ENCODE measurements at regions not wholly inside any gene's neighbourhood (a gene's known extent, or its start where the extent isn't known, plus 50 kb on each side); places are given as distances from the start of the nearest gene placed in this dataset.
"Not testable (repeated sequence)": the region's sequence is repeated elsewhere in the genome, so short reads cannot be mapped to it uniquely, and the experiment has no call there.

DNA sequence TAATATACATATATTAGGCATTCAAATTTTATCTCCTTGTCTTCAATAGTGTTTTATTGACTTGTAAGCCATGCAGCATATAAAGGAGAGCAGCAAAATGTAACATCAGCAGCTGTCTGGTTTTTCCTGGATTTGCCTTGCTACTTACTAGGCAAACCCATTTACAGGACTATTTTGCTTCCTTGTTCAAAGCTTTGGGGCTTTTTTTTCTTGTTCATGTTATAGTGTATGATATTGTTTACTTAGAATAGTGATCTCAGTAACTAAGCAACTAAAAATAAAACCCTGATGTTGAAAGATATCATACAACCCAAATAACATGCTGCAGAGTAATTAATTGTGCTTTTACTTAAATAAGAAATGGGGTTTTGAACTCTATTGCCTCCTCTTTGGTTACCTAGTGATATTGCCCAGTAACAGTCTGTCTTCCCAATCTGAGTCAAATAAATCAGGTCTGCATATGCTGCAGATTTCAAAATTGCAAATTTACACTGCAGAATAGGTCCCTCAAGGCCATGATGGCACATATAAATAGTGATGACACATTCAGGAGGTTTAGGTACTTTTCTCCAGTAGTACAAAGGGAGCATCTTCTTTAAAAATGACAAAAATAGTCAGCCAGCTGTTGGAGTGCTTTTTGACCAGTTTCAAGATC lies 578.1 kb upstream of the NECTIN3 start:
- no peak for FAIRE-seq

DNA sequence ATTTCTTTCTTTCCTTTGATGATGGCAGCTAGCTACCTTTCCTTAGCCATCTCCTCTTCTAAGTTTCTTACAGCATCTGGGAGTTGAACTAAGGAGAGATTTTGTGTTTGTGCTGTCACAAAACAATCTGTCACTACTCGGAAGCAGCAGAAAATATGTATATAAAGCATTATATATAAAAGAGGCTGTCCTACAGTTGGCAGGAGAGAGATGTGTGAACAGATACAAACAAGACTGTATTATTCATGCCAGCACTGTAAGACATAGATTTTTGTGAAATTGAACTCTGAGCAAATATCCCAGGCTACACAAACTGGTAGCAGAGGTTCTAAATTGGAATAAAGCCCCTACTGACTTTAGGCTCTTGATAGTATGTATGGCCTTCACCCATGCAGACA lies 577.5 kb upstream of the NECTIN3 start:
- no peak for FAIRE-seq

DNA sequence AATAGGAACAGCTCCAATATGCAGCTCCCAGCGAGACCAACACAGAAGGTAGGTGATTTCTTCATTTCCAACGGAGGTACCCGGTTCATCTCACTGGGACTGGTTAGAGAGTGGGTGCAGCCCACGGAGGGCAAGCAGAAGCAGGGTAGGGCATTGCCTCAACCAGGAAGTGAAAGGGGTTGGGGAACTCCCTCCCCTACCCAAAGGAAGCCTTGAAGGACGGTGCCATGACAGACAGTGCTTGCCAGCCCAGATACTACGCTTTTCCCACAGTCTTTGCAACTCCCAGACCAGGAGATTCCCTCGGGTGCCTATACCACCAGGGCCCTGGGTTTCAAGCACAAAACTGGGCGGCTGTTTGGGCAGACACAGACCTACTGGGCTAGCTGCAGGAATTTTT lies 576.9 kb upstream of the NECTIN3 start:
- FAIRE-seq, result no peak

DNA sequence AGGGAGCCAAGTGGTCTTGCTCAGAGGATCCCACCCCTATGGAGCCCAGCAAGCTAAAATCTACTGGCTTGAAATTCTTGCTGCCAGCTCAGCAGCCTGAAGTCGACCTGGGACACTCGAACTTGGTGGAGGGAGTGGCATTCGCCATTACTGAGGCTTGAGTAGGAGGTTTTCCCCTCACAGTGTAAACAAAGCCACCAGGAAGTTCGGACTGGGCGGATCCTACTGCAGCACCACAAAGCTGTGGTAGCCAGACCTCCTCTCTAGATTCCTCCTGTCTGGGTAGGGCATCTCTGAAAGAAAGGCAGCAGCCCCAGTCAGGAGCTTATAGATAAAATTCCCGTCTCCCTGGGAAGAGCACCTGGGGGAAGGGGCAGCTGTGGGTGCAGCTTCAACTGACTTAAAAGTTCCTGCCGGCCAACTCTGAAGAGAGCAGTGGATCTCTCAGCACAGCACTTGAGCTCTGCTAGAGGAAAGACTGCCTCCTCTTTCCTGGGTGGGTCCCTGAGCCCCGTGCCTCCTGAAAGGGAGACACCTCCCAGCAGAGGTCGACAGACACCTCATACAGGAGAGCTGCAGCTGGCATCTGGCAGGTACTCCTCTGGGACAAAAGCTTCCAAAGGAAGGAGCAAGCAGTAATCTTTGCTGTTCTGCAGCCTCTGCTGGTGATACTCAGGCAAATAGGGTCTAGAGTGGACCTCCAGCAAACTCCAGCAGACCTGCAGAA lies 576.3 kb upstream of the NECTIN3 start:
- no peak for FAIRE-seq

DNA sequence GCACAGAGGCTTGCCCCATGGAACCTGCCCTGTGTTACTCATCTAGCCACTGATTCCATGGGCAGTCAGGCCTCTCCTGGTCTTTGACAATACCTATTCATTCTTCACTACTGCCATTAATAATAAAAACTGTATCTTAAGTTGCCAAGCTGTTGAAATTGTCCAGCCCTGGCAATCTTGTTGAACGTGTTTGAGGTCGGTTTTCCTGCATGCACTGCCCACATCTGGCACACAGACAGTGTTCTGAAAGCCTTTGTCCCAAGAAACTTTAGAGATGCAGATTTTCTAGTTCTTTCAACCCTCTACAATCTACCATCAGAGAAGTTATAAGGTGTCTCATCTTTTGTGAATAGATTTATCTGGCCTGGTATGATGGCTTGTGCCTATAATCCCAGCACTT lies 567.2 kb upstream of the NECTIN3 start:
- FAIRE-seq, result no peak

DNA sequence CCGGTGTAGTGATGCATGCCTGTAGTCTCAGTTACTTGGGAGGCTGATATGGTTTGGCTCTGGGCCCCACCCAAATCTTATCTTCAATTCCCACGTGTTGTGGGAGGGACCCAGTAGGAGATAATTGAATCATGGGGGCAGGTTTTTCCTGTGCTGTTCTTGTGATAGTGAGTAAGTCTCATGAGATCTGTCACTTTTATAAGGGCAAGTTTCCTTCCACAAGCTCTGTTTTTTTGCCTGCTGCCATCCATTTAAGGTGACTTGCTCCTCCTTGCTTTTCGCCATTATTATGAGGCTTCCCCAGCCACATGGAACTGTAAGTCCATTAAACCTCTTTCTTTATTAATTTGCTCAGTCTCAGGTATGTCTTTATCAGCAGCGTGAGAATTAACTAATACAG lies 566.7 kb upstream of the NECTIN3 start:
- no peak for FAIRE-seq

DNA sequence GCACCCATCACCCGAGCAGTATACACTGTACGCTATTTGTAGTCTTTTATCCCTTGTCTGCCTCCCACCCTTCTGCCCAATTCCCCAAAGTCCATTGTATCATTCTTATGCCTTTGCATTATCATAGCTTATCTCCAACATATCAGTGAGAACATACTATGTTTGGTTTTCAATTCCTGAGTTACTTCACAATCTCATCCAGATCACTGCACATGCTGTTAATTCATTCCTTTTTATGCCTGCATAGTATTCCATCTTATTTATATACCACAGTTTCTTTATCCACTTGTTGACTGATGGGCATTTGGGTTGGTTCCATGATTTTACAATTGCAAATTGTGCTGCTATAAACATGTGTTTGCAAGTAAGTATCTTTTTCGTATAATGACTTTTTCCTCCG lies 564.7 kb upstream of the NECTIN3 start:
- FAIRE-seq, result no peak

DNA sequence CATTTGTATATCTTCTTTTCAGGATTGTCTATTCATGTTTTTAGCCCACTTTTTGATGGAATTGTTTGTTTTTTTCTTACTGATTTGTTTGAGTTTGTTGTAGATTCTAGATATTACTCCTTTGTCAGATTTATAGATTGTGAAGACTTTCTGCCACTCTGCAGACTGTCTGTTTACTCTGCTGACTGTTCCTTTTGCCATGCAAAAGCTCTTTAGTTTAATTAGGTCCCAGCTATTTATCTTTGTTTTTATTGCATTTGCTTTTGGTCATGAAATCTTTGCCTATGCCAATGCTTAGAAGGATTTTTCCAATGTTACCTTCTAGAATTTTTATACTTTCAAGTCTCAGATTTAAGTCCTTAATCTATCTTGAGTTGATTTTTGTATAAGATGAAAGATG lies 564.0 kb upstream of the NECTIN3 start:
- not testable (repeated sequence) for FAIRE-seq

DNA sequence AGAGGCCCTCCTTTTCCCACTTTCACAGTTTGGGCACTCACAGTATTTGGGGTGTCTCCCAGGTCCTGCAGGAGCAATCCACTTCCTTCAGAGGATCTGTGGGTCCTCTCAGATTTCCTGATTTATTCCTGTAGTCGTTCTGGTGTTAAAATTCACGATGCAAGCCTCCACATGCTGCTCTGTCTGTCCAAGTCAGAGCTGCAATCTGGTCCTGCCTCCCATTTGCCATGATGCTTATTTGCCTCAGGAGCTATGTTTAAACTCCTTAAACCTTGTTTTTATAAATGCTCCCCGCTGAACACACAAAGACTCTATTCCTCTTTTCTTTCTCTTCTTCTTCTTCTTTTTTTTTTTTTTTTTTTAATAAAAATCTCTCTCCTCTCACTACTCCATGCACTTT lies 558.7 kb upstream of the NECTIN3 start:
- FAIRE-seq, result no peak

DNA sequence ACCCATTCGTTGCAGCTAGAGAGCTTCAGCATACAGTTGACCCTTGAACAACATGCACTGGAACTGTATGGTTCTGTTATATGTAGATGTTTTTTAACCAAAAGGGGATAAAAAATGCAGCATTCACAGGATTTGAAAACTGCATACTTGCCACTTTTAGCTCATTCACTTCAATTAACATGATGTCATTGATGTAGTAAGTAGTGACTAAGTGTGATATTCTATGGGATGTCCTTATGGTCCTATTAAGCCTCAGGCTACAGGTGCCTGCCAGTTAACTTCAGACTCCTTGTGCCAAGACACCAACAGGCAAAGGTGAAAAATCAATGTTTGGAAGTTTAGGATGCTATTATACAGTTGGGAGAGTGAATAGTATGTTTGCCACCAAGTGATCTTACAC lies 553.6 kb upstream of the NECTIN3 start:
- no peak for FAIRE-seq

DNA sequence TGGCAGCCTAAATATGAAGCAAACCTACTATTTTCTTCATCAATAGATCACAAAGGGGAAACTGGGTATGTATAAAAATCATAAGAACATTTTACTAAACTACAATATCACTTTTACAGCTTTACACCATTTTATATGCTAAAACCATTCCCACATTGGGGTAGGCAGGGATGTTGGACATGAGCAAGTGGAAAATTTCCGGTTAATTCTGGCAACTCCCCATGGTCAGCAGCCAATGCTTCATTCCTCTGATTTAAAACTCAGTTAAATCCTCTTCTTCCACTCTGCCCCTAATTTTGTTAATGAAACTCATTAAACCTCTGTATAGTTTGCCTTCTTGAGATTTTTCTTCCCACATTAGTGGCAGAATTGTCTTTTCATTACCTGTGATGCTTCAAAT lies 552.5 kb upstream of the NECTIN3 start:
- no peak for FAIRE-seq

DNA sequence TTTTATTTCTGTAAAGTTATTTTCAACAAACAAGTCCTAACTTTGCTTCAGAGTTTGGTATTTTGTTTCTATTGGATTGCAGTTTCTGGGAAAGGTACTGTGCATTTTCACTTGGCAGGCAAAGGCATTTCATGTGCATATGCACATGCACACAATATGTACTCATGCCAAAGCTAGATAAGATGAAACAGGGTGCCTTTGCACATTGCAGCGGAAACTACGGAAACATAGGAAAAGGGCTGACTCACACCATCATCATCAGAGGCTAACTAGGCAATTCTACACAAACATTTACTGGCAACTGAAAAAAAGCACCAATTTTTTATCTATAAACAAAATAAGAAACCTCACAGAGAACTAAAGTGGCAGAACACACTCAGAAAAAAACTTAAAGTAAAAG lies 550.6 kb upstream of the NECTIN3 start:
- no peak for FAIRE-seq

DNA sequence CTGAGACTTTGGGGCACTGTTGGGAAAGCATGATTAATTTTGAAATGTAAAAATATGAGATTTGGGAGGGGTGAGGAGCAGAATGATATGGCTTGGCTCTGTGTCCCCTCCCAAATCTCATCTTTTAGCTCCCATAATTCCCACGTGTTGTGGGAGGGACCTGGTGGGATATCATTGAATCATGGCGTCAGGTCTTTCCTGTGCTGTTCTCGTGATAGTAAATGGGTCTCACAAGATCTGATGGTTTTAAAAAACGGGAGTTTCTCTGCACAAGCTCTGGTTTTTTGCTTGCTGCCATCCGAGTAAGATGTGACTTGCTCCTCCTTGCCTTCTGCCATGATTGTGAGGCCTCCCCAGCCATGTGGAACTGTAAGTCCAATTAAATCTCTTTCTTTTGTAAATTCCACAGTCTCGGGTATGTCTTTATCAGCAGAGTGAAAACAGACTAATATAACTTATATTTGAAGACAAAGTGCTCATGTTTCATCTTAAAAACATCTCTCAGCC lies 546.0 kb upstream of the NECTIN3 start:
- FAIRE-seq, result not testable (repeated sequence)

DNA sequence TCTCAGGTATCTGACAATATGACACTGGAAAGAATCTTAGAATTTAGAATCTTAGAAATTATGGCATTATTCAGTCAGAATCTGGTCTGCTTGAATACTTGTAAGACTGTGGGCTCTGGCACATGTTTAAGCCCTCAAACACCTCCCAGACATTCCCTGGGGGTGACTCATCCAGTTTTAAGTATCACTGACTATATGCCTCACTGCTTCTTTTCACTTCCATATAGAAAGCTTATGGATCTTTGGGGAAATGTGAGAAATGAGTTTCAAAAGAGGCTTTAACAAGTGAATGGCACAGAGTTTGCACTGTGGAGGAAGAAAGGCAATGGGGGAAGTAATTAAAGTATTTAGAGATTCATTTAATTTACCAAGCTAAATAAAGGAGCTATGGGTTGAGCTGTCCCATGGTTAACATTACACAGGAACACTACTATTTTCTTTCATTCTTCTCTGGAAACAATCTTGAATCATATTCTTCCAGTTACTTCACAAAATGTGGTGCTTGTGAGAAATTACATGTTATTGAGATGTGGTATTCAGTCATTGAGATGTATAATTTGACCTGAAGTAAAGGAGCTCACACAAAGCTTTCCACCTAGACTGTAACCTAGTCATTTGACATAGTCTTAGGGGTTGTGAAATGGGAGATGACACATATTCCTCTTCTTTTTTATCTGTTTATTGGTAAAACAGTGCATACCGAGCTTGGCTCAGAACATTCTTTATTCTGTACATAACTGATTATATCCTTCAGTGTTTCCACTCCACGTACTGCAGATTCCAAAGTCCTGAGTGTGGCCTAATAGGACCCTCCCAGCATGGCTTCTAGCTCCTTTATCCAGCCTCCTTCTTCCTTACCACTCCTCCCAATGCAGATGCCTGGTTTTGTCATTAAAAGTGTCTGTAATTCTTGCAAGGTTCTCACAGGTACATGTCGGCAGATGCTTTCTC lies 544.6 kb upstream of the NECTIN3 start:
- FAIRE-seq, result no peak

DNA sequence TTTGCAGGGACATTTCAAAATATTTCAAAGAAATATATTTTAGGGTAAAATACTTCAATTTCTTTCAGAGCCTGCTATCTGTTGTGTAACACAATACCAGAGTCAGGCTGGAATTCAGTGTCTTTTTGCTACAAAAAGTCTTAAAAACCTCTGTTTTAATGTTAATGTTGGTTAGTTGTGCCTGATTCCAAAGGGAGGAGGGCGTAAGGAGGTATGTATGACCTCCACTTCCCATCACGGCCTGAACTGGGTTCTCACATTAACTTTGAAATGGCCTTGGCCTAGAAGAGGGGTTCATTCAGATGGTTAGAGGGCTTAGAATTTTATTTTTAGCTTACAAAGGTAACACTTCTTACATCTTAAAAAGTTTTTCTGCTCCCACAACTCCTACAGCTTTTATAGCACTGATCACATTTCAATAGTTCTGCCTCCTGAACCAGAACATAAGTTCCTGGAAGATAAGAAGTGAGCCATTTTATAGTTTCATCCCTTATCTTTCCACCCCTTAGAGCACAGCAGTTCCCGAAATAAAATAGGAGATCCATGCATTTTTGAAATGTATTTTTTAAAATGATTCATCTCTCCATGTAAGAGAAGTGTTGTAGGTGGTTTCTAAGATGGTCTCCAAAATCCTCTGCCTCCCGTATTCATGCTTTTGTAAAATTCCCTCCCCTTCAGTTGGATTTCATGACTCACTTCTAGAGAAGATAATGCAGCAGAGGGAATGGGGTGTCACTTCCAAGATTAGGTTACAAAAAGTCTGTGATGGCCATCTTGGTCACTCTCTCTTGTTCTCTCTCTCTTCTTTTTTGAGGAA lies 543.1 kb upstream of the NECTIN3 start:
- no peak for FAIRE-seq

DNA sequence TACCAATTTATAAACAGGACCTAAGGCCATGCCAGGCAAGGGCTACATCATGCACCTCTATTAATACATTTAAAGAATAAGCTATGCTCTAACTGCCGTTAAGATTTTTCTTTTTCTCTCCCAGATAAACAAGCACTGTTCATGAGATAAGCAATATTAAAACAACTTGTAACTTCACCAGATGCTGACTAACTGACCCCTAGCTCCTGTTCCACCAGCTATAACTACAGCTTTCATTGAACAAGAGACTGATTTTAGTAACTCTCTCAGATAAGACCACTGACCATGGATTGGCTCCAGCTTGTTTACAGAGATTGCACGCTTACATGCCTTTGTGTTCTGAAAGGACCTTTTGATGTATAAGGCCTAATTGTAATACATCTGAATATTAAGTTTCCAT lies 540.7 kb upstream of the NECTIN3 start:
- FAIRE-seq, result no peak

DNA sequence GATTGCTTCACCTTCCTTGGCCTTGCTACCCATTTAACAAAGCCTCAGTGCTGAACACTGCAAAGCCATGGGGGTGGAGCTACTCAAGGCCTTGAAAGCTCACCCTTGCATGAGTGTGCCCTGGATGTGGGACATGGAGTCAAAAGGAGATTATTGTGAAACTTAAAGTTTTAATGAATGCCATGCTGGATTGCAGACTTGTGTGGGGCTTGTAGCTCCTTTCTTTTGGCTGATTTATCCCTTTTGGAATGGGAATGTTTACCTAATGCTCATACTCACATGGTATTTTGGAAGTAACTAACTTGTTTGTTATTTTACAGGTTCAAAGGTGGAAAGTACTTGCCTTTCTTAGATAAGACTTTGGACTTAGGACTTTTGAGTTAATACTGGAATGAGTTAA lies 538.5 kb upstream of the NECTIN3 start:
- no peak for FAIRE-seq

DNA sequence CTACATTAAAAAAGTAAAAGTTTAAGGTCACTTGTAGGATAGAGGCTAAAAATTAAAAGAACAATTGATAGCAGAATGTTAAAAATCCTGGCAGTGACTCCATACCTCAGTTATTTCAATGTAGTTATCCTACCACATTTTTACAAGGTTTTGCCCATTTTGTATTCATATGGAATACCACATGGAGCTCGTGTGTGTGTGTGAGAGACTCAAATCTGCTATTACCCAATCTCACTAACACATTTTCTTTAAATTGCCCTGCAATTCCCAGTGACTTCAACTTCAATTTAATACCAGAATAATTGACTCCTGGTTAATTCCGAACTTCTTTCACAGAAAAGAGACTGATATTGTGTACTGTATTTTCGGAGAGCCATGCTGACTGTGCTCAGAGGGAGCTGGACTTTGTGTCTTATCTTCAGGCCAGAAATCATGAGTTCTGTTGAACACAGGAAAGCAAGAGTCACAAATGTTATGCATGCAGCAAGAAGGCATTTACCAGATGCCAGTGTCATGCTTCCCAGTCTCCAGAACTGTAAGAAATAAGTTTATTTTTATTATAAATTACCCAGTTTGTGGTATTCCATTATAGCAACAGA lies 529.0 kb upstream of the NECTIN3 start:
- no peak for FAIRE-seq

DNA sequence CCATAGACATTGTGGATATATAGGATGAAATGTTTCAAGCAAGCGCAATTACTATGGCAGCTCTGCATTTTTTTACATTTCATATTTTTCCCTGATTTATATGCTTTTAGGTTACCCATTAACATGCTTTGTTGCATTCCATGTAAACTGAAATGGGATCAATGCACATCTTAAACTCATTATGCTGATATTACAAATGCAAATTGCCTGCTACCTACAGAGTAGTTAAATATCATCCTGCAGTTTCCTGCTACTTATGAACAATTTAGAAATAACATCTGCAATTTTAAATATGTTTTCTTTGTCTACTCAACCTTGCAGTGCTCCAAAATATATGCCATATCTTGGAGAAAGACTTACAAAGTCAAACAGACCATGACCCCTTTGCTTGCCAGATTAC lies 526.9 kb upstream of the NECTIN3 start:
- no peak for FAIRE-seq

DNA sequence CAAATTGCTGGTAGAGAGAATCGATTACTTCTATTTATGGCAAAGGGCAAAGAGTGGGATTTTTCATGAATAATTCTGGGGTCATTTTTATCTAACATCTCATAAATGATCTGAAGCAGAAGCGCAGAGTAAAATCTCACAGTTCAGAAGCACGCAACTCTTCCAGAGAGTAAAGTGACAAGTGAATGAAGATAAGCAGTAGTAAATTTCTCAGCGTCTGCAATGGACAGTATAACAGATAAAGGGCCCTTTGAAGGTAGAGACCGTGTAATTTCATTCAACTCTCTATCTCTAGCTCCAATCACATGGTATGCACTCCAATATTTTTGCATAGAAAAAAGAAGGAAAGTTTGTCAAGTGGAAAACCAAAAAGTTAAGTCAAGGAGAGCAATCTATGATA lies 521.1 kb upstream of the NECTIN3 start:
- no peak for FAIRE-seq

DNA sequence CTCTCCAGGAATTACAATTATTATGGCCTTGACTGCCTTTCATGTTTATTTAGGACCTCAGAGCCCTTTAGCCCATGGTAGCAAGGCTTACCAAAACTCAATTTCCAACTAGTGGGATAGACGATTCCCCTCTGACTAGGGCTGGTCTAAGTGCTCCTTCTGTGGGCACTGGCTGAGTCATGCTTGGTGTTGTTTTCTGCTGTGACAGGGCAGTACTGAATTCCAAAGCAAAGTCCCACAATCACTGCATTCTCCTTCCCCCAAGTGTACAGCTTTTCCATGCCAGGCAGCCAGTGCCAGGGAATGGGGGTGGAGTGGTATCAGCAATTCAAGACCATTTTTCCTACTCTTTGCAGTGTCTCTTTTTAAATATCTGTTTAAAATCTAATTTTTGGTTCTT lies 509.0 kb upstream of the NECTIN3 start:
- no peak for FAIRE-seq

DNA sequence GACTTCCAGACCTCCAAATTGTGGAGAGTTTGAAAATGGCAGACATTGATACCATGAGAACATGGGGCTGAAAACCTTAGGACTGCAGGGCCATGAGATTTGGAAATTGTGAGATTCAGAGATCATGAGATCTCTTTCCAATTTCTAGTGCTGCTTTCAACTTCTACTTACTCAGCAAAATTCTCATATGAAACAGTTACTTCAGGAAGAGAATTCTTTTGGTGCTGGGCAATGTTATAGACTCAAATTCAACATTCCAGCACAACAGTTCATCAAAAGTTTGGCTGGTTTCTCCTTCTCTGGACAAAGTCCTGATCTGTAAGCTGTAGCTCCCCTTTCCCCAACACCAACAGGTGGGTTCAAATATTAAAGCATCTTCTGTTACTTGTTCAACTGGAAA lies 506.9 kb upstream of the NECTIN3 start:
- no peak for FAIRE-seq

Measured in G401.6 (cell line).